HG02678 (cell line): ENCODE measurements at regions not wholly inside any gene's neighbourhood (a gene's known extent, or its start where the extent isn't known, plus 50 kb on each side); places are given as distances from the start of the nearest gene placed in this dataset.
"Not testable (repeated sequence)": the region's sequence is repeated elsewhere in the genome, so short reads cannot be mapped to it uniquely, and the experiment has no call there.

ENCODE experiments used
- ATAC-seq: cut with Tn5 transposase; IDR thresholded peaks from one replicate; pipeline ENCODE4 v1.9.1; 2021; ENCODE audit warnings: mild to moderate bottlenecking, moderate library complexity; ENCODE audit not compliant: unreplicated experiment

- no peak for ATAC-seq
Observed at GRCh38 chr14:106010783-106011182, 484.4 kb downstream of the TMEM121 start.

GRCh38 chr14:106011631-106012360 lies 485.4 kb downstream of the TMEM121 start:
- not testable (repeated sequence) for ATAC-seq

GRCh38 chr14:106012361-106012725 lies 486.0 kb downstream of the TMEM121 start:
- ATAC-seq = not testable (repeated sequence)

GRCh38 chr14:106013879-106014376 lies 487.5 kb downstream of the TMEM121 start:
- ATAC-seq = no peak

- not testable (repeated sequence) for ATAC-seq
Observed at GRCh38 chr14:106017952-106018351, 491.6 kb downstream of the TMEM121 start.

GRCh38 chr14:106021832-106022231 lies 495.4 kb downstream of the TMEM121 start:
- no peak for ATAC-seq

GRCh38 chr14:106022648-106023047 lies 496.3 kb downstream of the TMEM121 start:
- not testable (repeated sequence) for ATAC-seq

- no peak for ATAC-seq
Observed at GRCh38 chr14:106023411-106023810, 497.0 kb downstream of the TMEM121 start.

GRCh38 chr14:106024983-106025604 lies 498.7 kb downstream of the TMEM121 start:
- no peak for ATAC-seq

GRCh38 chr14:106026026-106026425 lies 499.6 kb downstream of the TMEM121 start:
- no peak for ATAC-seq

GRCh38 chr14:106027759-106028158 lies 501.4 kb downstream of the TMEM121 start:
- ATAC-seq = not testable (repeated sequence)

GRCh38 chr14:106029959-106030358 lies 503.6 kb downstream of the TMEM121 start:
- ATAC-seq = no peak

GRCh38 chr14:106037380-106037779 lies 511.0 kb downstream of the TMEM121 start:
- no peak for ATAC-seq

GRCh38 chr14:106038263-106038662 lies 511.9 kb downstream of the TMEM121 start:
- no peak for ATAC-seq

- no peak for ATAC-seq
Observed at GRCh38 chr14:106039400-106039799, 513.0 kb downstream of the TMEM121 start.

- no peak for ATAC-seq
Observed at GRCh38 chr14:106044515-106044914, 518.1 kb downstream of the TMEM121 start.

- no peak for ATAC-seq
Observed at GRCh38 chr14:106044949-106045596, 518.7 kb downstream of the TMEM121 start.

- ATAC-seq = no peak
Observed at GRCh38 chr14:106051796-106052195, 525.4 kb downstream of the TMEM121 start.

- ATAC-seq = no peak
Observed at GRCh38 chr14:106055289-106055688, 528.9 kb downstream of the TMEM121 start.

GRCh38 chr14:106058342-106058741 lies 532.0 kb downstream of the TMEM121 start:
- no peak for ATAC-seq

GRCh38 chr14:106060276-106060975 lies 534.0 kb downstream of the TMEM121 start:
- ATAC-seq = no peak
